ENCODE measurements at regions not wholly inside any gene's neighbourhood (a gene's known extent, or its start where the extent isn't known, plus 50 kb on each side); places are given as distances from the start of the nearest gene placed in this dataset.

DNA sequence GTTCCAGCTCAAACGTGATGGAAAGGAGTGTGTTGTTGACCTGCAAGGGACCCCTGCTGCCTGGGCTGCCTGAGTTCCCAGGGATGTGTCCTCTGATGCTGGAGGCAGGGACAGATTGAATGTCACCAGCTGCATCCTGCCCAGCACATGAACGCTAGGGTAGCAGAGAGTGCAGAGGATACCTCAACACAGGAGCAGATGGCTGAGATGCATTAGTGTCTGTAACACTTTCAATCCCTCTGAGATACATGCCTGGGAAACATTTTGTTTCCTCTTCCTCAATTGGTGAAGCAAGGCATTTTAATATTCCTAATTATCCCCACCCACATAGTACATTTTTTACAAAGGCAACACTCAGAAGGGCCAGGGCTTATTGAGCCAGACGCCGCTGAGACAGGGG is 106.4 kb upstream of the UBL3 start:
- H2AFZ ChIP-seq (ENCODE audit: insufficient read depth, low read length, poor library complexity): no peak overlapping the region
- H4K91ac ChIP-seq (ENCODE audit: low read depth, low read length): no peak overlapping the region
- no peak overlapping the region for H4K12ac ChIP-seq (ENCODE audit: low read depth, low read length)
- no peak overlapping the region for H2AK5ac ChIP-seq (ENCODE audit: low read length)
- no peak overlapping the region for H3K18ac ChIP-seq (ENCODE audit: low read length)
- WGBS (ENCODE audit: extremely low coverage, insufficient coverage, insufficient read length): no CpG with 5 or more reads among the region's 4 CpGs
- no peak overlapping the region for H3K27ac ChIP-seq (ENCODE audit: low read depth, low read length)
- peaks cover 0 to 5% of the 10 kb centered on the region in 2 experiments for H3K4me1 ChIP-seq (ENCODE audit: control insufficient read depth in 1 of 2, insufficient read depth in 2 of 2, low read length in 2 of 2)
- no peak for DNase-seq
- no peaks in the 10 kb centered on the region for H3K27me3 ChIP-seq (ENCODE audit: insufficient read depth, low read length)
- no peak overlapping the region for H3K14ac ChIP-seq (ENCODE audit: low read length)
- H3K9ac ChIP-seq (ENCODE audit: low read length): no peak overlapping the region
- H2BK120ac ChIP-seq (ENCODE audit: insufficient read depth, low read length, poor library complexity): no peak overlapping the region
- H3K23ac ChIP-seq (ENCODE audit: low read length): no peak overlapping the region
- no peak overlapping the region for H3K4me2 ChIP-seq (ENCODE audit: low read length)
- no peak overlapping the region for H2BK5ac ChIP-seq (ENCODE audit: low read depth, low read length, poor library complexity)
- no peak overlapping the region for H3K4ac ChIP-seq (ENCODE audit: low read depth, low read length)
- no peaks in the 10 kb centered on the region for H3K36me3 ChIP-seq (ENCODE audit: control insufficient read depth in 1 of 2, insufficient read depth in 2 of 2, low read length in 2 of 2)
- no peak overlapping the region for H3K4me3 ChIP-seq (ENCODE audit: low read depth, low read length)
- peaks cover 1% of the 10 kb centered on the region for H3K9me3 ChIP-seq (ENCODE audit: insufficient read depth, low read depth, low read length)
- H3K79me2 ChIP-seq (ENCODE audit: control insufficient read depth, insufficient read depth, low read length, poor library complexity): no peaks in the 10 kb centered on the region
- no peak overlapping the region for H4K8ac ChIP-seq (ENCODE audit: low read depth, low read length)
- no peak overlapping the region for H2BK12ac ChIP-seq (ENCODE audit: low read length)
- no peaks in the 10 kb centered on the region for H3K79me1 ChIP-seq (ENCODE audit: low read length)

DNA sequence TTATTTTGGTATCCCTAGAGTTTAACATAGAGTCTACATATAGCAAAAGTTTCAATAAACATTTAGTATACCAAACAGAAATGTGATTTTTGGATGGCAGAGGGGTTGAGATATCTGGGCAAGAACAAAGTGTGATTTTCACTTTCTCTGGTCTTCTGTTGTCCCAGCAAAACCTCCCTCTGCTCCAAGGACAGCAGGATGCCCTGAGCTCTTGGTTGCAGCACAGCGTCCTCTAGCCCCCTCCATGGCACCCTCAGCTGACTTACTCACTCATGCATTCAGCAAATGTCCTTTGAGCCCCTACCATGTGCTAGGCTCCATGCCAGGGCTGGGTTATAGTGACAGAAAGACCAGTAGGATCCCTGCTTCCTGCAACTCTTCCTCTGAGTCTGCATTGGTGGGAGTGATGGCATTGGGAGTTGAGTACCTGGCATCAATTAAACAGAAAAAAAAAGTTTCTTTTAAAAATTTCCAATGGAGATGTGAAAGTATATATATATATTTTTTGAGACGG is 104.8 kb upstream of the UBL3 start:
- Histone ChIP-seq H2AFZ (ENCODE audit: insufficient read depth, low read length, poor library complexity) (no peak overlapping the region), H2BK12ac (ENCODE audit: low read length) (no peak overlapping the region), H3K36me3 (ENCODE audit: control insufficient read depth in 1 of 2, insufficient read depth in 2 of 2, low read length in 2 of 2) (no peaks in the 10 kb centered on the region), H3K9me3 (ENCODE audit: insufficient read depth, low read depth, low read length) (peaks cover 1% of the 10 kb centered on the region), H3K4me3 (ENCODE audit: low read depth, low read length) (no peak overlapping the region), H3K14ac (ENCODE audit: low read length) (no peak overlapping the region), H3K4me2 (ENCODE audit: low read length) (no peak overlapping the region), H2AK5ac (ENCODE audit: low read length) (no peak overlapping the region), H3K9ac (ENCODE audit: low read length) (no peak overlapping the region), H2BK120ac (ENCODE audit: insufficient read depth, low read length, poor library complexity) (no peak overlapping the region), H4K8ac (ENCODE audit: low read depth, low read length) (no peak overlapping the region), H4K12ac (ENCODE audit: low read depth, low read length) (no peak overlapping the region), H3K27me3 (ENCODE audit: insufficient read depth, low read length) (no peaks in the 10 kb centered on the region), H2BK5ac (ENCODE audit: low read depth, low read length, poor library complexity) (no peak overlapping the region), H3K18ac (ENCODE audit: low read length) (no peak overlapping the region), H4K91ac (ENCODE audit: low read depth, low read length) (no peak overlapping the region), H3K27ac (ENCODE audit: low read depth, low read length) (no peak overlapping the region), H3K79me1 (ENCODE audit: low read length) (no peaks in the 10 kb centered on the region), H3K4me1 (ENCODE audit: control insufficient read depth in 1 of 2, insufficient read depth in 2 of 2, low read length in 2 of 2) (no peaks in the 10 kb centered on the region), H3K79me2 (ENCODE audit: control insufficient read depth, insufficient read depth, low read length, poor library complexity) (no peaks in the 10 kb centered on the region), H3K23ac (ENCODE audit: low read length) (no peak overlapping the region), H3K4ac (ENCODE audit: low read depth, low read length) (no peak overlapping the region)
- no peak for DNase-seq
- WGBS (ENCODE audit: extremely low coverage, insufficient coverage, insufficient read length): no CpG with 5 or more reads among the region's 2 CpGs

DNA sequence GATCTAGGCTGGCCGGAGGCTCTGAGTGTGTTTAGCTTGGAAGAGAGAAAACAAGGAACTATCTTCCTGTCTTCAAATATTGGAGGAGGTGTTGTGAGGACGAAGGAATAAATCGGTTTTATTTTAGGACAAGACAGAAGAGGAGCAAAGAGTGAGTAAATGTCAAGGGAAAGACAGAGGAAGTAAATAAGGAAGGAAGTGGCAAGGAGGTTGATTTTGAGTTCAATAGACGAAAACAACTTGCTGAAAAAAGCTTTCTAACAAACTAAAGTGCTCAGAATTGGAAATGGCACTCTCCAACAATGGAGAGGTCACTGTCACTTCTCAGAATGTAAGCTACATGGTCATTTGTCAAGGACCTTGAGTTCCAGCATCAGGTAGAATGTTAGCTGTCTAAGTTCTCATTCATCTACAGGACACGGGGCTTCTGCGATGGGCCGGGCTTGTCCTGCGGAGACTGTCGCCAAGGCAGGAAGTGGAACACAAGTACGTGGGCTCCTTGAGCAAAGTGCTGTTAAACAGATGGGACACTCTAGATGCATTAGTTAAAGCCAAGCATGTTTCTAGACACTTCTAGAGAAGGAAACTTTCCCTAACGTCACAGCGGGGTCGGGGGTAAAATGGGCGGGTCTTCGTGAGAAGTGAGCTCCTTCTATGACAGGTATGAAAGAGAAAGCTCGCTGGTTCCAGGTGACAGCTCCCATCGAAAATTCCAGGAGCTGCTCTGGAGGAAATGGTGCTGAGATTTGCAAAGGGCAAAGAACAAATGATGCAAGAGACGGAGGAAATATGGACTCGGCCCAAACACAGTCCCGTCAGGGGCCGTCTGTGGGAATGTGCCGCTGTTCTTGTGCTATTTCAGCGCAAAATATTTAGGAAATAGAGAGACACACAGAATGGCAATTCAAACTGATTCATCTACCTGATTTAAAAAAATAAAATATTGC is 103.9 kb upstream of the UBL3 start:
- H4K8ac ChIP-seq (ENCODE audit: low read depth, low read length): no peak overlapping the region
- WGBS (ENCODE audit: extremely low coverage, insufficient coverage, insufficient read length): 100% methylated on average over 2 of the region's 23 CpGs

GRCh38 chr13:29953542-29953941 is 103.1 kb upstream of the UBL3 start:
- no peak overlapping the region for H2BK120ac ChIP-seq (ENCODE audit: insufficient read depth, low read length, poor library complexity)
- no peak overlapping the region for H3K18ac ChIP-seq (ENCODE audit: low read length)
- no peak overlapping the region for H4K12ac ChIP-seq (ENCODE audit: low read depth, low read length)
- H4K91ac ChIP-seq (ENCODE audit: low read depth, low read length): no peak overlapping the region
- no peak overlapping the region for H2BK12ac ChIP-seq (ENCODE audit: low read length)
- no peak for DNase-seq
- H3K9me3 ChIP-seq (ENCODE audit: insufficient read depth, low read depth, low read length): no peaks in the 10 kb centered on the region
- no peak overlapping the region for H3K4ac ChIP-seq (ENCODE audit: low read depth, low read length)
- H3K14ac ChIP-seq (ENCODE audit: low read length): no peak overlapping the region
- H2BK5ac ChIP-seq (ENCODE audit: low read depth, low read length, poor library complexity): no peak overlapping the region
- no peaks in the 10 kb centered on the region for H3K4me1 ChIP-seq (ENCODE audit: control insufficient read depth in 1 of 2, insufficient read depth in 2 of 2, low read length in 2 of 2)
- no CpG with 5 or more reads among the region's 8 CpGs for whole genome bisulfite sequencing (ENCODE audit: extremely low coverage, insufficient coverage, insufficient read length)
- H3K79me2 ChIP-seq (ENCODE audit: control insufficient read depth, insufficient read depth, low read length, poor library complexity): no peaks in the 10 kb centered on the region
- no peaks in the 10 kb centered on the region for H3K79me1 ChIP-seq (ENCODE audit: low read length)
- H3K9ac ChIP-seq (ENCODE audit: low read length): no peak overlapping the region
- H3K27me3 ChIP-seq (ENCODE audit: insufficient read depth, low read length): no peaks in the 10 kb centered on the region
- H3K4me2 ChIP-seq (ENCODE audit: low read length): no peak overlapping the region
- H4K8ac ChIP-seq (ENCODE audit: low read depth, low read length): no peak overlapping the region
- no peak overlapping the region for H3K23ac ChIP-seq (ENCODE audit: low read length)
- H3K27ac ChIP-seq (ENCODE audit: low read depth, low read length): no peak overlapping the region
- no peak overlapping the region for H2AFZ ChIP-seq (ENCODE audit: insufficient read depth, low read length, poor library complexity)
- H2AK5ac ChIP-seq (ENCODE audit: low read length): no peak overlapping the region
- no peaks in the 10 kb centered on the region for H3K36me3 ChIP-seq (ENCODE audit: control insufficient read depth in 1 of 2, insufficient read depth in 2 of 2, low read length in 2 of 2)
- H3K4me3 ChIP-seq (ENCODE audit: low read depth, low read length): no peak overlapping the region

More for the DNA sequence above, 103.9 kb upstream of the UBL3 start:
- H2BK12ac ChIP-seq (ENCODE audit: low read length): no peak overlapping the region
- no peaks in the 10 kb centered on the region for H3K27me3 ChIP-seq (ENCODE audit: insufficient read depth, low read length)
- H3K79me1 ChIP-seq (ENCODE audit: low read length): no peaks in the 10 kb centered on the region
- H3K9ac ChIP-seq (ENCODE audit: low read length): no peak overlapping the region
- no peak overlapping the region for H3K23ac ChIP-seq (ENCODE audit: low read length)
- no peak overlapping the region for H4K91ac ChIP-seq (ENCODE audit: low read depth, low read length)
- H3K4me2 ChIP-seq (ENCODE audit: low read length): no peak overlapping the region
- no peak overlapping the region for H2BK5ac ChIP-seq (ENCODE audit: low read depth, low read length, poor library complexity)
- no peaks in the 10 kb centered on the region for H3K36me3 ChIP-seq (ENCODE audit: control insufficient read depth in 1 of 2, insufficient read depth in 2 of 2, low read length in 2 of 2)
- no peak overlapping the region for H2BK120ac ChIP-seq (ENCODE audit: insufficient read depth, low read length, poor library complexity)
- peak in 1 of 2 donors; percentile 10 for DNase-seq
- H3K14ac ChIP-seq (ENCODE audit: low read length): no peak overlapping the region
- no peaks in the 10 kb centered on the region for H3K79me2 ChIP-seq (ENCODE audit: control insufficient read depth, insufficient read depth, low read length, poor library complexity)
- no peak overlapping the region for H3K27ac ChIP-seq (ENCODE audit: low read depth, low read length)
- no peak overlapping the region for H2AK5ac ChIP-seq (ENCODE audit: low read length)
- no peak overlapping the region for H4K12ac ChIP-seq (ENCODE audit: low read depth, low read length)
- no peaks in the 10 kb centered on the region for H3K4me1 ChIP-seq (ENCODE audit: control insufficient read depth in 1 of 2, insufficient read depth in 2 of 2, low read length in 2 of 2)
- H3K9me3 ChIP-seq (ENCODE audit: insufficient read depth, low read depth, low read length): no peaks in the 10 kb centered on the region
- no peak overlapping the region for H3K4ac ChIP-seq (ENCODE audit: low read depth, low read length)
- H2AFZ ChIP-seq (ENCODE audit: insufficient read depth, low read length, poor library complexity): no peak overlapping the region
- no peak overlapping the region for H3K4me3 ChIP-seq (ENCODE audit: low read depth, low read length)
- H3K18ac ChIP-seq (ENCODE audit: low read length): no peak overlapping the region
